GM12891 (cell line): ENCODE measurements at regions not wholly inside any gene's neighbourhood (a gene's known extent, or its start where the extent isn't known, plus 50 kb on each side); places are given as distances from the start of the nearest gene placed in this dataset.

Experiments
- POLR2A ChIP-seq: IDR thresholded peaks from 2 replicates; pipeline ENCODE4 v1.6.1; 2011; ENCODE audit warnings: low read depth, low read length, control low read depth
- POLR2AphosphoS5 ChIP-seq: IDR thresholded peaks from 2 replicates; pipeline ENCODE4 v1.6.1; 2011; ENCODE audit warnings: low read depth, low read length, control low read depth
- TAF1 ChIP-seq: IDR thresholded peaks from 2 replicates; pipeline ENCODE4 v1.6.1; 2011; ENCODE audit warnings: low read depth, low read length, control low read depth

DNA sequence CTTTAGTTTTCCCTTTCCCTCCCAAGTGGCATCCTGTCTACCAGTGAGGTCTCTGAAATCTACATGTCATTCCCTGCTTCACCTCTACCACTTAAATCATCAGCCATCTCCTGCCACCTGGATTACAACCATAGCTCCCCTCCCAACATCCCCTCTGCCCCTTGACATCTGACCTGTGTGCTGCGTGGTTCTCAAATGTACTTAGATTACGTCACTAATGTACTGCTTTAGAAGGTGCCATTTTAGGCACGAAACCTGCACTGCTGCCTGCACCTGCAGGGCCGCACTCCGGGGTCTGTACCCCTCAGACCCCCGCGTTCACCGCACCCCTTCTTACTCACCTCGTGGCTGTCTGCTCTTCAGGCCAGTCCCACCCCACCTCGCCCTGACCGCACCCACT is 395.1 kb upstream of the MYT1L start:
- no peak for TF ChIP-seq POLR2AphosphoS5
- no peak for TF ChIP-seq POLR2A
- TF ChIP-seq TAF1: no peak
